ENCODE measurements at regions not wholly inside any gene's neighbourhood (a gene's known extent, or its start where the extent isn't known, plus 50 kb on each side); places are given as distances from the start of the nearest gene placed in this dataset.
A peak's percentile ranks its signal among the peaks of the same experiment; 100 is the strongest.

DNA sequence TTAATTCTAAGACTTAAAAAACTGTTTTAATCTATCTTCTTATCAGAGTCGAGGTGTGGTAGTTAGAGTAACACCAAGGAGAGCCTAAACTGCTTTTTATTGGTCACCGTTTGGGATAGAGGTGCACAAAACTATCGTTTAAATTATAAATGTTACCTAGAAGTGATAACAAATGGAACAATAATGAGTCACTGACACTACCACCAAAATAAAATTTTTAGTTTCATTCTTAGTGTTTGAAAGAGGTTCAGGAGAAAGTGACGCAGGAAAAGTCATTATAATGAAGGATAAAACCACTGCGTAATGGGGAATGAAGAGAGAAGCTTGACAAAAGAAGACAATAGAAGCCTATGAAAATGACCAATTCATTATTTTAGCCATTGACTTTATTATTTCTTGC lies 158.2 kb downstream of the COX18 start:
- no peaks in the 10 kb centered on the region for H3K36me3 ChIP-seq (ENCODE audit: control insufficient read depth, insufficient read depth, low read length)
- no peaks in the 10 kb centered on the region for H3K4me1 ChIP-seq (ENCODE audit: control insufficient read depth, insufficient read depth, low read length, poor library complexity, severe bottlenecking)

DNA sequence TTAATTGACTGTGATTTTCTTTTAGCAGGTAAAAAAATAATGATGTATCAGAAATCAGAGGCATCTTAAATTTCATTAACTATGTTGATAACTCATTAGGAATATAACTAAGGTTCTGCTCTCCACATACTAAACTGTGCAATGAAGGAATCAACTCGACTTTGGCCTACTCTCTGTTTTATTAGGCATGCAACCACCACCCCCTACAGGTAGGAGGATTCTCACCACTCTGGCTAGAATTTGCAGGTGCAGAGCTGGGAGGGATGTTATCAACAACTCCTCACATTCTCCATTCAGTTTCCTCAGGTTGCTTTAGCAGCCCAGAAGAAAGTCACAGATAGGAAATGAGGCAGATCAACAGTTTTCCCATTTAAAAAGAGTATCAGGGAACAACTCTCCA lies 160.1 kb downstream of the COX18 start:
- Histone ChIP-seq H3K36me3 (ENCODE audit: control insufficient read depth, insufficient read depth, low read length) (no peaks in the 10 kb centered on the region), H3K9me3 (ENCODE audit: control insufficient read depth, low read length) (no peaks in the 10 kb centered on the region), H3K4me1 (ENCODE audit: control insufficient read depth, insufficient read depth, low read length, poor library complexity, severe bottlenecking) (no peaks in the 10 kb centered on the region), H3K27ac (ENCODE audit: low read depth, low read length, severe bottlenecking) (no peak overlapping the region), H3K4me3 (ENCODE audit: extremely low read depth, insufficient read depth, low read length, poor library complexity, severe bottlenecking) (no peak overlapping the region)
- 0% methylated on average over 1 of the region's 1 CpG; no CpG with 5 or more reads in 1 of the 2 experiments for WGBS, 2 experiments (ENCODE audit: insufficient coverage in 2 of 2)

More for the DNA sequence above, 158.2 kb downstream of the COX18 start:
- WGBS, 2 experiments (ENCODE audit: insufficient coverage in 2 of 2), result no CpG with 5 or more reads among the region's 5 CpGs
- Histone ChIP-seq H3K27ac (ENCODE audit: low read depth, low read length, severe bottlenecking) (no peak overlapping the region), H3K9me3 (ENCODE audit: control insufficient read depth, low read length) (no peaks in the 10 kb centered on the region), H3K4me3 (ENCODE audit: extremely low read depth, insufficient read depth, low read length, poor library complexity, severe bottlenecking) (no peak overlapping the region)

DNA sequence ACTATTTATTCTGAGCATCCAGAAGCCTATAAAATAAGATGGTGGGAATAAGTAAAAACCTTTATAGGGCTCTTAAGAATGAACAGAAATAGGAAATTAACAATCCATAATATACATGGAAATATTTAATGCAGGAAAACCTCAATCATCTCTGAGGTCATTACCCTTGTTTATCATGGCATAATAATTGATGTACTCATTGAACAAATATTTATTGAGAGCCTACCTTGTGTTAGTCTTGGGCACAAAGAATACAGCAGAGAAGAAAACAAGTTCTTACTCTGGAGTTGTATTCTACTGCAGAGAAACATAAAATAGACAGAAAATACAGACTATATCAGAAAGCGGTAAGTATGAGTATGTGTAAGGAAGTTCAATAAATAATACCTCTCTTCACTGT lies 167.2 kb downstream of the COX18 start:
- no peak overlapping the region for H3K4me3 ChIP-seq (ENCODE audit: extremely low read depth, insufficient read depth, low read length, poor library complexity, severe bottlenecking)
- no peak overlapping the region for H3K27ac ChIP-seq (ENCODE audit: low read depth, low read length, severe bottlenecking)
- WGBS, 2 experiments (ENCODE audit: insufficient coverage in 2 of 2), result no CpG with 5 or more reads among the region's 1 CpG
- H3K9me3 ChIP-seq (ENCODE audit: control insufficient read depth, low read length), result no peaks in the 10 kb centered on the region
- no peaks in the 10 kb centered on the region for H3K36me3 ChIP-seq (ENCODE audit: control insufficient read depth, insufficient read depth, low read length)
- no peaks in the 10 kb centered on the region for H3K4me1 ChIP-seq (ENCODE audit: control insufficient read depth, insufficient read depth, low read length, poor library complexity, severe bottlenecking)

DNA sequence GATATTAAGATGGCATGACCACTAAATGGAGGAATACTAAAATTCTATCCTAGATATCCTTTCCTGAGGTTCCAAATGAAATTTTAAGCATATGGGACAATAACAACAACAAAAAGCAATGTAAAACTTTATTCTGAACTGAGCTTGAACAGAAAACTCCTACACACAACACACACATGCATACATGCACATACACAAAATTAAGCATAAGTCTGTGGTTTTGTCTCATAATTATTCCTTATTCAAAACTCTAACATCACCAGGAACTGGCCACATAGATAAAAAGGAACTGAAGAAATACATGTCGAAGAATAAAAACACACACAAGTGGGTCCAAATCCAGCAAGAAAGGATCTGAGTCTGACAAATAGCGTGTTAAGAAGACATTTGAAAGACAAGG lies 168.0 kb downstream of the COX18 start:
- WGBS, 2 experiments (ENCODE audit: insufficient coverage in 2 of 2), result 100% methylated on average over 1 of the region's 2 CpGs

DNA sequence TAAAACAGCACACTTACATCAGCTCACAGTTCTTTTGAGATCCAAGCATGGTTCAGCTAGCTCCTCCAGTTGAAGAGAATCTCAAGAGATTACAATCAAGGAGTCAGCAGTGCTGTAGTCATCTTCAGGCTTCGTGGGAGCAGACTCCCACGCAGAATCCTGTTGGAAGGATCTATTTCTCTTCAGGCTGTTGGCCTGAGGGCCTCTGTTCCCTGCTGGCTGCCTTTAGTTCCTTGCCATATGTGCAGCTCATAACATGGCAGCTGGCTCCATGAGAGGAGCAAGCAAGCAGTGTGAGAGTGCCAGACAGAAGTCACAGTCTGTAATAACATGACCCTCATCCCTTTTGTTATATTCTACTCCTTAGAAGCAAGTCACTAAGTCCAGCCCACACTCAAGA lies 168.6 kb downstream of the COX18 start:
- 46 to 78% methylated on average over 2 of the region's 2 CpGs for WGBS, 2 experiments (ENCODE audit: insufficient coverage in 2 of 2)
- no peaks in the 10 kb centered on the region for H3K36me3 ChIP-seq (ENCODE audit: control insufficient read depth, insufficient read depth, low read length)

More for the DNA sequence above, 168.0 kb downstream of the COX18 start:
- no peaks in the 10 kb centered on the region for H3K9me3 ChIP-seq (ENCODE audit: control insufficient read depth, low read length)
- H3K4me1 ChIP-seq (ENCODE audit: control insufficient read depth, insufficient read depth, low read length, poor library complexity, severe bottlenecking), result no peaks in the 10 kb centered on the region
- H3K36me3 ChIP-seq (ENCODE audit: control insufficient read depth, insufficient read depth, low read length), result no peaks in the 10 kb centered on the region
- H3K4me3 ChIP-seq (ENCODE audit: extremely low read depth, insufficient read depth, low read length, poor library complexity, severe bottlenecking), result no peak overlapping the region
- no peak overlapping the region for H3K27ac ChIP-seq (ENCODE audit: low read depth, low read length, severe bottlenecking)

DNA sequence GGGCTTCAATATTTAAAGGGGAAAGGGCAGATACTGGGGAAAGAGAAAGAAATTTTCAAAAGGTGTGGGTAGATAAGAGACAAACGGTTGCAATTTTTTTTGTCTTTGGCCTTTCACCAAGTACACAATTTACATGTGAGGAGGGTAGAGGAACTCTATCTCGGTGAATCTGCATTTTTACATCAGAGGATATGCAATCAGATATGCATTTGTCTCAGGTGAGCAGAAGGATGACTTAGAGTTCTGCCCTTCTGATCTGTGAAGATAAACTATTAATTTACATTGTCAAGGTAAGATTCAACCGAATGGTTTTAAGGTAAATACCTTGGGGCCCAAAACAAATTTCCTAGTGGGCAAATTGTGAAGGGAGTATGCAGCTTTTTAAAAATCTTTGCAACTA lies 169.9 kb downstream of the COX18 start:
- no peaks in the 10 kb centered on the region for H3K4me1 ChIP-seq (ENCODE audit: control insufficient read depth, insufficient read depth, low read length, poor library complexity, severe bottlenecking)
- 83% methylated on average over 2 of the region's 3 CpGs; no CpG with 5 or more reads in 1 of the 2 experiments for WGBS, 2 experiments (ENCODE audit: insufficient coverage in 2 of 2)
- no peak overlapping the region for H3K4me3 ChIP-seq (ENCODE audit: extremely low read depth, insufficient read depth, low read length, poor library complexity, severe bottlenecking)
- H3K36me3 ChIP-seq (ENCODE audit: control insufficient read depth, insufficient read depth, low read length), result no peaks in the 10 kb centered on the region
- H3K9me3 ChIP-seq (ENCODE audit: control insufficient read depth, low read length), result no peaks in the 10 kb centered on the region
- H3K27ac ChIP-seq (ENCODE audit: low read depth, low read length, severe bottlenecking), result no peak overlapping the region

More for the DNA sequence above, 168.6 kb downstream of the COX18 start:
- H3K4me1 ChIP-seq (ENCODE audit: control insufficient read depth, insufficient read depth, low read length, poor library complexity, severe bottlenecking), result no peaks in the 10 kb centered on the region
- no peaks in the 10 kb centered on the region for H3K9me3 ChIP-seq (ENCODE audit: control insufficient read depth, low read length)
- no peak overlapping the region for H3K4me3 ChIP-seq (ENCODE audit: extremely low read depth, insufficient read depth, low read length, poor library complexity, severe bottlenecking)
- H3K27ac ChIP-seq (ENCODE audit: low read depth, low read length, severe bottlenecking), result peak overlapping the region; percentile 16

DNA sequence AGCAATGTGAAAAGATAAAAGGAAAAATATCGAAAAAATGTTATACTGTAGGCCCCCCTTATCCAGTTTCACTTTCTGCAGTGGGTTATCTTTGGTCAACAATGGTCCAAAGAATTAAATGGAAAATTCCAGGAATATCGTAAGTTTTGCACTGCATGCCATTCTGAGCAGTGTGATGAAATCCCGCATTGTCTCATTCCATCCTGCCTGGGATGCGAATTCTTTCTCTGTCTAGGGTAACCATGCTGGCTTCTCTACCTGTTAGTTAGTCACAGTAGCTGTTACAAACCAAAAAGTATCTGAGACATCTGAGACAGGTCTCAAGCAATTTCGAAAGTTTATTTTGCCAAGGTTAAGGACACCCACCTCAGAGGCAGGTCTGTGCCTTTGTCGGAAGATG lies 170.3 kb downstream of the COX18 start:
- Histone ChIP-seq H3K27ac (ENCODE audit: low read depth, low read length, severe bottlenecking) (no peak overlapping the region), H3K4me3 (ENCODE audit: extremely low read depth, insufficient read depth, low read length, poor library complexity, severe bottlenecking) (no peak overlapping the region), H3K4me1 (ENCODE audit: control insufficient read depth, insufficient read depth, low read length, poor library complexity, severe bottlenecking) (peaks cover 3% of the 10 kb centered on the region), H3K9me3 (ENCODE audit: control insufficient read depth, low read length) (no peaks in the 10 kb centered on the region), H3K36me3 (ENCODE audit: control insufficient read depth, insufficient read depth, low read length) (no peaks in the 10 kb centered on the region)
- WGBS, 2 experiments (ENCODE audit: insufficient coverage in 2 of 2), result 92% methylated on average over 5 of the region's 6 CpGs

DNA sequence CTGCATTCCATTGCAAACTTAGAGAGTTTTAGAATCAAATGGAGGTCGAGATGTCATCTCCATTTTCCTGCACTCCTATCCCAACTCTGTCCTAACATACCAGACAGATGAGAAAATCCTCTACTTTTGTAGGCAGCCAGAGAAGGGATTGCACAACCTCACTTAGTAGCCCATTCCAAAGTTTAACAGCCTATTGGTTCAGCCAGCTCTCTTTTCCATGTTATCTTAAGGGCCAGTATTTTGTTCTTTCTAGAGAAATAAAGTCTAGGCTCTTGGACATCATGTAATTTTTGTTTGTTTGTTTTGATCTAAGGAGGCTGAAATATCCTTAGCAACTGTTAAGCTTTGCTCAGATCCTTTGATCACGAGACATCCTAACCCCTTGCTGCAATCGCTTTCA lies 173.0 kb downstream of the COX18 start:
- Histone ChIP-seq H3K27ac (ENCODE audit: low read depth, low read length, severe bottlenecking) (no peak overlapping the region), H3K9me3 (ENCODE audit: control insufficient read depth, low read length) (no peaks in the 10 kb centered on the region), H3K4me1 (ENCODE audit: control insufficient read depth, insufficient read depth, low read length, poor library complexity, severe bottlenecking) (peaks cover 13% of the 10 kb centered on the region), H3K4me3 (ENCODE audit: extremely low read depth, insufficient read depth, low read length, poor library complexity, severe bottlenecking) (no peak overlapping the region), H3K36me3 (ENCODE audit: control insufficient read depth, insufficient read depth, low read length) (no peaks in the 10 kb centered on the region)
- WGBS, 2 experiments (ENCODE audit: insufficient coverage in 2 of 2), result 93 to 100% methylated on average over 2 of the region's 3 CpGs

DNA sequence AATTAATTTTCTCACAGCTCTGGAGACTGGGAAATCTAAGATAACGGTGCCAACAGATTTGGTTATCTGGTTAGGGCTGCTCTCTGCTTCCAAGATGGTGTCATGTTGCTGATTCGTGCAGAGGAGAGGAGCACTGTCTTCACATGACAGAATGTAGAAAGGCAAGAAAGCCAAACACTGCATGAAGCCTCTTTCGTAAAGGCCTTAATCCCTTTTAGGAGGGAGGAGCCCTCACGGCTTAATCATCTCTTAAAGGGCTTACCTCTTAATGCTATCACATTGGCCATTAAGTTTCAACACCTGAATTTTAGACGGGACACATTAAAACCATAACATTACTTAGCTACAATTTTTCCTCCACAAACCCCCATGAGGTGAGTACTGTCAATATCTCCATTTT lies 174.1 kb downstream of the COX18 start:
- H3K9me3 ChIP-seq (ENCODE audit: control insufficient read depth, low read length), result no peaks in the 10 kb centered on the region
- 55 to 64% methylated on average over 5 of the region's 5 CpGs for whole genome bisulfite sequencing, 2 experiments (ENCODE audit: insufficient coverage in 2 of 2)
- peaks cover 13% of the 10 kb centered on the region for H3K4me1 ChIP-seq (ENCODE audit: control insufficient read depth, insufficient read depth, low read length, poor library complexity, severe bottlenecking)
- H3K27ac ChIP-seq (ENCODE audit: low read depth, low read length, severe bottlenecking), result no peak overlapping the region
- no peaks in the 10 kb centered on the region for H3K36me3 ChIP-seq (ENCODE audit: control insufficient read depth, insufficient read depth, low read length)
- H3K4me3 ChIP-seq (ENCODE audit: extremely low read depth, insufficient read depth, low read length, poor library complexity, severe bottlenecking), result no peak overlapping the region

DNA sequence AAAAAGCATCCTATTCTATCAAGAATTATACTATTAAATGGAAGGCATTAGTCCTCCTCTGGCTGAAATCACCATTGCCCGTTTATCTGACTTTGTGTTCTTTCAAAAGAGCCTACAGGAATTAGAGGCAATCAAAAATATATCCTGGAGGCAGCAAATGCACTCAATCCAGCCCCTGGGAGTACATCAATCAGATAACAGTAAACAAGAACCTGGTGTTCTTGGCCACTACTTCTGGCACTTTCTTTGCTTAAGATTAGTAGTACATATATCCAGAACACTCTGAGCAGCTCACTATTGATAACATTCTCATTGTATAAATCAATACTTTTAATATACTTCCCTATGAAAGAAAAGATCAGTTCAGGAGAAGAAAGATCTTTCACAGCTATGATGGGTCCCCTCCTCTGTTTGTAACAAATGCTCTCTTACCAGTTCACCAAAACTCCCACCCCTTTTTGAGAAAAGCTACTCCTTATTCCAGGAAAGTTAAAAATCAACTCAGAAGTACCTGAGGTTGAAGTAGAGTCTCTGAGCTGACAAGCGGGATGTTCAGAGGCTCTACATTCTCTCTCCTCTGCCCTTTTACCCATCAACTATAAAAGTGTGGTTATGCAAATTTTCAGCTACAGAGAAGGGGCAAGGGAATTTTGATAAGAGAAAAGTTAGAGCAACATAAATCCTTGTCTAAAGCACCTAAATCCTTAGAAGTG lies 176.0 kb downstream of the COX18 start:
- Histone ChIP-seq H3K36me3 (ENCODE audit: control insufficient read depth, insufficient read depth, low read length) (no peaks in the 10 kb centered on the region), H3K4me1 (ENCODE audit: control insufficient read depth, insufficient read depth, low read length, poor library complexity, severe bottlenecking) (peaks cover 13% of the 10 kb centered on the region), H3K4me3 (ENCODE audit: extremely low read depth, insufficient read depth, low read length, poor library complexity, severe bottlenecking) (no peak overlapping the region), H3K27ac (ENCODE audit: low read depth, low read length, severe bottlenecking) (no peak overlapping the region), H3K9me3 (ENCODE audit: control insufficient read depth, low read length) (no peaks in the 10 kb centered on the region)
- 80% methylated on average over 1 of the region's 2 CpGs for WGBS, 2 experiments (ENCODE audit: insufficient coverage in 2 of 2)

DNA sequence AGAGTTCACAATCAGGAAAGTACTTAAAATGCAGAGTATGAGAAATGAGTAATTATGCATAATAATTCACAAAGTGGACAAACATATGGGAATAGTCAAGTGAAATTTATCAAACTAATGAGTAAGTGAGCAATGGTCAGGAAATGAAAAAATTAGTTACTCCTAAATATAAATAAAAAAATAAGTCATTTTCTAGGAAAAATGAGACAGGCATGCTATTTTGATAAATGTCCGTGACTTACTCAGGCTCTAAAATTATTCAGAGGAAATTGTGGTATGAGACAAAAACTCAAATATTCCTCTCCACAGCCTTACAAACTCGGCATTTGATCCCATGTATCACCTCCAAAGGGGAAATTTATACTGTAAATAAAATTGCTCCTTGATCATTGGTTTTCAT lies 181.2 kb downstream of the COX18 start:
- Histone ChIP-seq H3K9me3 (ENCODE audit: control insufficient read depth, low read length) (no peaks in the 10 kb centered on the region), H3K4me1 (ENCODE audit: control insufficient read depth, insufficient read depth, low read length, poor library complexity, severe bottlenecking) (peaks cover 2% of the 10 kb centered on the region), H3K27ac (ENCODE audit: low read depth, low read length, severe bottlenecking) (no peak overlapping the region), H3K4me3 (ENCODE audit: extremely low read depth, insufficient read depth, low read length, poor library complexity, severe bottlenecking) (no peak overlapping the region), H3K36me3 (ENCODE audit: control insufficient read depth, insufficient read depth, low read length) (no peaks in the 10 kb centered on the region)
- WGBS, 2 experiments (ENCODE audit: insufficient coverage in 2 of 2), result no CpG with 5 or more reads among the region's 2 CpGs
